ENCODE measurements at regions not wholly inside any gene's neighbourhood (a gene's known extent, or its start where the extent isn't known, plus 50 kb on each side); places are given as distances from the start of the nearest gene placed in this dataset.

- TF ChIP-seq POLR2A (IDR thresholded peaks at IDR 0.05) (no peak), CTCF (IDR thresholded peaks at IDR 0.05) (no peak)
These were observed 90.0 kb upstream of the SEMA3C start for GRCh38 chr7:81008901-81009300.
